IPS-18a (cell line): ENCODE measurements at regions not wholly inside any gene's neighbourhood (a gene's known extent, or its start where the extent isn't known, plus 50 kb on each side); places are given as distances from the start of the nearest gene placed in this dataset.

Experiments
- H3K27ac ChIP-seq: one replicate; pipeline ENCODE4 v1.5.1; 2013; ENCODE audit warnings: low read length
- H3K27me3 ChIP-seq: one replicate; pipeline ENCODE4 v1.6.1; 2013; ENCODE audit warnings: mild to moderate bottlenecking, low read length; ENCODE audit not compliant: control insufficient read depth, insufficient read depth
- H3K36me3 ChIP-seq: one replicate; pipeline ENCODE4 v1.6.1; 2013; ENCODE audit warnings: low read depth, low read length; ENCODE audit not compliant: control insufficient read depth
- H3K4me1 ChIP-seq: one replicate; pipeline ENCODE4 v1.6.1; 2013; ENCODE audit warnings: low read depth, low read length; ENCODE audit not compliant: control insufficient read depth
- H3K4me3 ChIP-seq: one replicate; pipeline ENCODE4 v1.5.1; 2013; ENCODE audit warnings: low read length
- H3K9ac ChIP-seq: one replicate; pipeline ENCODE4 v1.6.1; 2013; ENCODE audit warnings: mild to moderate bottlenecking, low read length, moderate library complexity
- H3K9me3 ChIP-seq: one replicate; pipeline ENCODE4 v1.6.1; 2013; ENCODE audit warnings: low read depth, low read length; ENCODE audit not compliant: control insufficient read depth

DNA sequence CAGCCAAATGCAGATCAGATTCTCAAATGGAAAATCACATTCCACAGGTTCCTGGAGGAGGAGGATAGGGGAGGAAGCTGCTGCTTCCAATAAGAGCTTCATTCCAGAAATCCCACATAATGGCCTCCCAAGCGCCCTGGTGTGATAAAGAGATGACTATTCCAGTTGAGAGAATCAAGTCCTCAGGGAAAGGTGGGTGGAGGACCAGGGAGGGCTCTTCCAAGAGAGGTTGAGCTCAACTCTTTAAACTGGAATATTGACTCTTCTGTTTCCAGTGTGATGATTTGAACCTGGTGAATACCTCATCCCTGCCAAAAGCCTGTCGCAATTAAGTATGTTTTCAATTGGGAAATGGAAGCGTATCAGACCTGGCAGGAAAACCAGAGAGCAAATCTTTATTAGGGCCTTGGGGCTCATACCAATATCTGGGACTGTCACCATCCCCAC, 81.4 kb upstream of the DYNLRB2 start:
- H3K9ac ChIP-seq, result no peak overlapping the region
- no peak overlapping the region for H3K27ac ChIP-seq
- no peaks in the 10 kb centered on the region for H3K36me3 ChIP-seq
- H3K4me3 ChIP-seq, result no peak overlapping the region
- peaks cover 7% of the 10 kb centered on the region for H3K4me1 ChIP-seq
- no peaks in the 10 kb centered on the region for H3K9me3 ChIP-seq
- H3K27me3 ChIP-seq, result no peaks in the 10 kb centered on the region

DNA sequence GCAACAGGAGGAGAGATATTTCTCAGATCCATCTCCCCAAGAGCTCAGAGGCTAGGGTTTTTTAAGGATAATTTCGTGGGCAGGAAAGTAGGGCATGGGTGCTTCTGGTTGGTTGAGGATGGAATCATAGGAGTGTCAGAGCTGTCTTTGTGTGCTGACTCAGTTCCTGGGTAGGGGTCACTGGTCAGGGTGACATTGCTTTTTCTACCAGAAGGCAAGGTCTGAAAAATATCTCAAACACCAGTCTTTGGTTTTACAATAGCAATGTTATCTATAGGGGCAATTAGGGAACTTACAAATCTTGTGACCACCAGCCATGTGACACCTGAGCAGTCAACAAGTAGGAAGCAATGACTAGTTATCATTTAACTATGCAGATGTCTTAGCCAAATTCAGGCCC, 82.9 kb upstream of the DYNLRB2 start:
- Histone ChIP-seq H3K27ac (no peak overlapping the region), H3K9me3 (no peaks in the 10 kb centered on the region), H3K4me3 (no peak overlapping the region), H3K27me3 (no peaks in the 10 kb centered on the region), H3K4me1 (peaks cover 7% of the 10 kb centered on the region), H3K9ac (no peak overlapping the region), H3K36me3 (no peaks in the 10 kb centered on the region)

DNA sequence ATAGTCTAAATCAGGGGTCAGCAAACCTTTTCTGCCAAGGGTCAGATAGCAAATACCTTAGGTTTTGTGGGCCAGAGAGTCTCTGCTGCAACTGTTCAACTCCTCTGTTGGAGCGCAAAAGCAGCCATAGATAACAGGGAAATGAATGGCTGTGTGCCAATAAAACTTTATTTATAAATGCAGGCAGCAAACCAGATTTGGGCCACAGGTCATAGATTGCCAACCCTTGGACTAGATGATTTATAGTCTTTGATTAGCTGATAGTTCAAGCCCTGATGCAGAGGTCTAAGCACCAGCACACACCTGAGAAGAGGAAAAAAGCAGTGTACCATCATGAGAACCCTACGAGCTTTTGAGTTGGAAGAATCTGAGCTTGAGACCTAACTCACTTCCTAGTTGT, 86.0 kb upstream of the DYNLRB2 start:
- H3K27ac ChIP-seq, result no peak overlapping the region
- H3K36me3 ChIP-seq, result no peaks in the 10 kb centered on the region
- no peak overlapping the region for H3K4me3 ChIP-seq
- no peak overlapping the region for H3K9ac ChIP-seq
- H3K4me1 ChIP-seq, result peaks cover 7% of the 10 kb centered on the region
- no peaks in the 10 kb centered on the region for H3K27me3 ChIP-seq
- H3K9me3 ChIP-seq, result no peaks in the 10 kb centered on the region

DNA sequence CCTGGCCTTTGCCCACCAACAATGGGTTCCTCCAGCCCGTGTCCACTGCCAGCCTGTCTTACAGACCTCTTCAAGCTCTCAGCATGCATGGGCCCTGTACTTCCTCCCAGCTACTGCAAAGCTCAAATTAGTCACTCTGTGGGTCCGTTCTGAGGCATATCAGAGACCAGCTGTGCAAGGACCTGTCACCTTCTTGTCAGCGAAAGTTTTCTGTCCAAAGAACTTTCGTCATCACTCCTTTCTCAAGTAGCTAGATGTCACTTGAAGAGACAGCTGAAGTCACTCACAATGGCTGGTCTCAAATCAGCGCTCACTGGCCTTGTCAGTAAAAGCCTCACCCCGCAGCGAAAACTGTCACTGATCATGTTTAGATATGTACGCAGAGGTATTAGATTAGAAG, 91.4 kb upstream of the DYNLRB2 start:
- no peak overlapping the region for H3K27ac ChIP-seq
- H3K4me3 ChIP-seq, result no peak overlapping the region
- no peaks in the 10 kb centered on the region for H3K4me1 ChIP-seq
- H3K27me3 ChIP-seq, result no peaks in the 10 kb centered on the region
- no peaks in the 10 kb centered on the region for H3K36me3 ChIP-seq
- no peak overlapping the region for H3K9ac ChIP-seq
- H3K9me3 ChIP-seq, result no peaks in the 10 kb centered on the region

DNA sequence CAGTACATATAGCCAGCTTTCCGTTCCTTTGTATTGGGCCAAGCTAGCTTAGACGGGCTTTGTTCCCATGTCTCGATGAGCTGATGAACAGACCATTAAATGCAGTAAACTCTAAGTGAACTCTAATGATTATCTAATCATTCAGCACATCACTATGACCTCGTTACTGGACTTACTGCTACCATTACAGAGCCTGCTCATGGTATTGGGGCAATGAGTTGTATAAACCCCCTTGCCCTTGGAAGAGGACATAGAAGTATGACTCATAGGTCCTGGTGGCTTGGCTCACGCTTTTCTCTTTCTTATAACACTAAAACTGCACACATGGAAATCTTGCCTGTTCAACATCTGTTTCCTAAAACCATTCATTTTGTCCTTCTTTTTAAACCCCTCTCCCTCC, 93.6 kb upstream of the DYNLRB2 start:
- Histone ChIP-seq H3K9me3 (no peaks in the 10 kb centered on the region), H3K36me3 (no peaks in the 10 kb centered on the region), H3K9ac (no peak overlapping the region), H3K4me1 (no peaks in the 10 kb centered on the region), H3K27me3 (no peaks in the 10 kb centered on the region), H3K4me3 (no peak overlapping the region), H3K27ac (no peak overlapping the region)

DNA sequence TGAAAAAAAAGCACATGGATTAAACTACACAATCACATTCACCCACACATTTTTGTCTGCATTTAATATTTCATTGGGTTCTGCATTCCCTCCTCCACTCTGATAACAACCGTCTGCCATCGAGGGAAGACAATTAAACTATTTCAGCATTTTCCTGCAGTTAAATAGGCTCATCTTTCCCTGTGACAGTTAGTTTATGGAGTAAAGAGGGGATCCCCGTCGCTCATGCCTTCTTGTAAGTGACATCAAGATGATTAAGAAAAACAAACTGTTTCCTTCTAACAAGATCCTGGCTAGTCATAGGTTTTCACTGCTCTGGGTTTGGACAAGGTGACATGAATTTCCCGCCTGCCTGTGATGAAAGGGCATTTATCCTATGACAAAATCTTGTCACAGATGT, 98.0 kb upstream of the DYNLRB2 start:
- no peaks in the 10 kb centered on the region for H3K9me3 ChIP-seq
- no peak overlapping the region for H3K27ac ChIP-seq
- no peak overlapping the region for H3K9ac ChIP-seq
- H3K4me3 ChIP-seq, result no peak overlapping the region
- no peaks in the 10 kb centered on the region for H3K4me1 ChIP-seq
- no peaks in the 10 kb centered on the region for H3K36me3 ChIP-seq
- no peaks in the 10 kb centered on the region for H3K27me3 ChIP-seq

DNA sequence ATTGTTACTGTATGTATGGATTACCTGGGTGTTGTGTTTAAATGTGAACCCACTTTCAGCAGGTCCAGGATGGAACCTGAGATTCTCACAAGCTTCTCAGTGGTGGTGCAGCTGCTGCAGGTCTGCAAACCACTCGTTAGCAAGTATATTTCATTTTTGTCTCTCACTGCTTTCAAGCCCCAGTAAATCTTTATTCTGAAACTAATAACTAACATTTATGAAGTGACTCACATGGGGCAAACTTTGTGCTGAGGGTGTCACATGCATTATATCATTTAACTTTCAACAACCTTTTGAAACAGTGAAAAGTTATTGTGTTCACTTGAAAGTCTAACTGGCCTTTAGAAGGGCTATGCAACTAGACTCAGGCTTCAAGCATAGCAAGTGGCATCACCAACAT, 98.9 kb upstream of the DYNLRB2 start:
- H3K9me3 ChIP-seq, result no peaks in the 10 kb centered on the region
- no peaks in the 10 kb centered on the region for H3K36me3 ChIP-seq
- no peak overlapping the region for H3K9ac ChIP-seq
- H3K27ac ChIP-seq, result no peak overlapping the region
- no peaks in the 10 kb centered on the region for H3K27me3 ChIP-seq
- H3K4me1 ChIP-seq, result no peaks in the 10 kb centered on the region
- no peak overlapping the region for H3K4me3 ChIP-seq

DNA sequence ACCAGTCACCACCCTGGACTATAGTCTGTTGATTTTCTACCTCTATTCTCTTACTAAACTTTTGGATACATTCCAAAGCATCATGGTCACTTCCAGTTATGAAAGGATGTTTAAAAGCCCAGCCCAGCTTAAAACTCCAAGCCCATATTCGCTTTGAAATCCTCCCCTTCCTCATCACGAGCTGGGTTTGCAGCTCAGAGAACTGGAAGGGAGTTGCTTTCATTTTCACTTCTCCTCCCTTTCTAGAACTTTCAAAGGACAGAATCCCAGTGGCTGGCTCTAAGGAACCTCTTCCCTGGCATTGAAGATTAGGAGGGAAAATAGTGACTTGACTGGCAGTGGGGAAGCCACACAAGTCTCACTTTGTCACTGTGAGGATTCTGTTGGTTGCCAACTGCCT, 100.1 kb upstream of the DYNLRB2 start:
- Histone ChIP-seq H3K4me1 (no peaks in the 10 kb centered on the region), H3K9me3 (no peaks in the 10 kb centered on the region), H3K9ac (no peak overlapping the region), H3K4me3 (no peak overlapping the region), H3K36me3 (no peaks in the 10 kb centered on the region), H3K27ac (no peak overlapping the region), H3K27me3 (no peaks in the 10 kb centered on the region)

DNA sequence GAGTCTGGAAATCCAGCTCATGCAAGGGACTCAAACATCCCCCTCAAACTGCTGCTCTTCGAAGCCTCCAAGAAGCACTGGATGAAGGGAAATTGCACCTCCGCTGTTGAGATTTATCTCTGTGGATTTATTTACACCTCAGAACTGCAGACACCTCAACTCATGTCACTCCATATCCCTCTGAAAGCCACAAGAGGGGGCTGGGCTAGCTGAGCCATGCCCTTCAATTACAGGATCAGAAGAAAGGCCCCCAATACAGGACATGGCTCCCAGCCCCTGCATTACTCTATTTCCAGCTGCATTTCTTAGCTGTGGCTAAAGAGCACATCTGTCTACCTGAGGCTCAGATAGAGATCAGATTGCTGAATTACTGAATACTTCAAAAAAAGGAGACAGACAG, 103.1 kb upstream of the DYNLRB2 start:
- Histone ChIP-seq H3K27ac (no peak overlapping the region), H3K36me3 (no peaks in the 10 kb centered on the region), H3K4me1 (no peaks in the 10 kb centered on the region), H3K4me3 (no peak overlapping the region), H3K9me3 (no peaks in the 10 kb centered on the region), H3K27me3 (no peaks in the 10 kb centered on the region), H3K9ac (no peak overlapping the region)

DNA sequence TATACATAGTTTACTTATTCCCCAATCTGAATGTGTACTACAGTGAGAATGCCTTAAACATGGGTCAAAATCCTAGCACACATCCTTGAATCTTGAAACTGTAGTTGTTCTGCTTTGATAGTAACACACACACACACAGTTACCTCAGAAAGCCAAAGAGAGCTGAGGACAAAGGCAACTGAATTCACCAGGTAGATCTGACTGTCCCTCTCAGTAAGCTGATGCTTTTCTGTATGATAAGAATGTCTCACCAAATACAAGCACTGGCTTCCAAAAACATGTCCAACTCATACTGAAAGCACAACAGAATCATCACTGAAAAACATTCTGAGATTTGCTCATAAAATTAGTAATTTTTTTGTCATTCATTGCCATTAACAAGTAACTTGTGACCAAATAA, 104.3 kb upstream of the DYNLRB2 start:
- no peak overlapping the region for H3K9ac ChIP-seq
- H3K4me1 ChIP-seq, result no peaks in the 10 kb centered on the region
- H3K9me3 ChIP-seq, result no peaks in the 10 kb centered on the region
- no peaks in the 10 kb centered on the region for H3K36me3 ChIP-seq
- H3K27me3 ChIP-seq, result no peaks in the 10 kb centered on the region
- H3K4me3 ChIP-seq, result no peak overlapping the region
- no peak overlapping the region for H3K27ac ChIP-seq

DNA sequence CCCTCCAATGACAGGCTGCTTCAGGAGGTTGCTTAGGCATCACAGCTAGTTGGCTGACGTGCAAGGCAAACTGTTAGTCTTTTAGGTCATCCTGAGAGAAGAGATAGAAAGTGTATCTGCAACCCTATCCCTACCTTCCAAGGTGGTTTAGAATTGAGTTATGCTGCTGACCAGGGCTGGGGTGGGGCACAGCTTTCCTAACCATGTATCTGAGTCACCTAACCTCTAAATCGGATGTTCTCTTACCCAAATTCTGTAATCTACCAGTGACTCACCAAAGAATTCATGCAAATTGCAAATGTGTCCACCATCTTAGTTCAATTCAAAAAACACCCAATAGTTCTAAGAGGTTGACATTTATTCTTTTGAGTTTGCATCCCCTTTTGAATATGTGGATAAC, 107.2 kb upstream of the DYNLRB2 start:
- Histone ChIP-seq H3K27ac (no peak overlapping the region), H3K27me3 (no peaks in the 10 kb centered on the region), H3K9ac (no peak overlapping the region), H3K4me1 (no peaks in the 10 kb centered on the region), H3K9me3 (no peaks in the 10 kb centered on the region), H3K4me3 (no peak overlapping the region), H3K36me3 (no peaks in the 10 kb centered on the region)

DNA sequence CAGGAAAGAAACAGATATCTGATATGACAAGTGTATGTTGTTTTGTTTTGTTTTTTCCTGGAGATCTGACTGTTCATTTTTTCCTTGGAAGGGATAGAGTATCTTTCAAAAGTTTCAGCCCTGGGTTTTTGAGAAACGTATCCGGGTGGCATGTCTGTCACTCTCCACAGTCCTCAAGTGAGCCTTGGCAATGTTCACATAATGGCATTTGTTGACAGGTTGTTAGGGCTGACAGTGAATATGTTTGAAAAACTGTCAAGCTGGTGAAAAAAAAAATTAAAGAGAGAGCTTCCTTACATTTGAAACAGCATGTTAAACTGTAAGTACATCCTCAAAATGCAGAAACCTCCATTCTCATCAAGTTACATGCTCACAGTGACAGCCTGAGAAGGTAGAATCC, 113.0 kb upstream of the DYNLRB2 start:
- Histone ChIP-seq H3K9ac (no peak overlapping the region), H3K27me3 (no peaks in the 10 kb centered on the region), H3K4me1 (no peaks in the 10 kb centered on the region), H3K4me3 (no peak overlapping the region), H3K36me3 (no peaks in the 10 kb centered on the region), H3K27ac (no peak overlapping the region), H3K9me3 (no peaks in the 10 kb centered on the region)
